Activated T-cell treated with anti-CD3 and anti-CD28 coated beads, Interleukin-2, amount 50 U/mL, for 4 hours (primary cell): ENCODE measurements at regions not wholly inside any gene's neighbourhood (a gene's known extent, or its start where the extent isn't known, plus 50 kb on each side); places are given as distances from the start of the nearest gene placed in this dataset.
A peak's percentile ranks its signal among the peaks of the same experiment; 100 is the strongest.

Experiments
- ATAC-seq, 2 donors: fragments of 200-7000 bp; cut with Tn5 transposase; one replicate each; pipeline ENCODE4 v1.10.0; 2021
- DNase-seq: peaks from one replicate; pipeline ENCODE4 v3.0.0-alpha.2; 2020
- H3K27me3 Mint-ChIP-seq: one replicate; pipeline ENCODE4 v1.8.0; 2021; ENCODE audit warnings: low read depth, mixed read lengths
- H3K36me3 Mint-ChIP-seq: one replicate; pipeline ENCODE4 v1.8.0; 2022; ENCODE audit warnings: mixed read lengths; ENCODE audit not compliant: insufficient read depth
- H3K4me1 Mint-ChIP-seq: one replicate; pipeline ENCODE4 v1.8.0; 2021; ENCODE audit warnings: low read depth, mixed read lengths
- H3K4me3 Mint-ChIP-seq: one replicate; pipeline ENCODE4 v1.8.0; 2021; ENCODE audit warnings: mild to moderate bottlenecking, moderate library complexity, mixed read lengths
- H3K9me3 Mint-ChIP-seq: one replicate; pipeline ENCODE4 v1.8.0; 2021; ENCODE audit warnings: mixed read lengths

- peak in 1 of 2 donors; percentile 36 for ATAC-seq
- H3K4me1 Mint-ChIP-seq = peaks cover 10% of the 10 kb centered on the region
- H3K4me3 Mint-ChIP-seq = no peak overlapping the region
- no peaks in the 10 kb centered on the region for H3K36me3 Mint-ChIP-seq
- H3K27me3 Mint-ChIP-seq = peaks cover 37% of the 10 kb centered on the region
- H3K9me3 Mint-ChIP-seq = no peaks in the 10 kb centered on the region
- DNase-seq = no peak
Observed at GRCh38 chr3:194205675-194206133, 69.8 kb downstream of the HES1 start.

GRCh38 chr3:194206320-194206719 is 70.4 kb downstream of the HES1 start:
- peaks cover 37% of the 10 kb centered on the region for H3K27me3 Mint-ChIP-seq
- no peaks in the 10 kb centered on the region for H3K9me3 Mint-ChIP-seq
- ATAC-seq (no peak), DNase-seq (no peak)
- H3K36me3 Mint-ChIP-seq = no peaks in the 10 kb centered on the region
- no peak overlapping the region for H3K4me3 Mint-ChIP-seq
- peaks cover 10% of the 10 kb centered on the region for H3K4me1 Mint-ChIP-seq

- no peak overlapping the region for H3K4me3 Mint-ChIP-seq
- no peak for DNase-seq
- H3K36me3 Mint-ChIP-seq = no peaks in the 10 kb centered on the region
- H3K4me1 Mint-ChIP-seq = peaks cover 6% of the 10 kb centered on the region
- no peaks in the 10 kb centered on the region for H3K9me3 Mint-ChIP-seq
- peaks cover 24% of the 10 kb centered on the region for H3K27me3 Mint-ChIP-seq
- no peak for ATAC-seq
Observed at GRCh38 chr3:194208709-194209108, 72.8 kb downstream of the HES1 start.

GRCh38 chr3:194212161-194212844 is 76.4 kb downstream of the HES1 start:
- Mint-ChIP-seq H3K4me3 (no peak overlapping the region), H3K27me3 (peaks cover 4% of the 10 kb centered on the region)

GRCh38 chr3:194212845-194213331 is 76.9 kb downstream of the HES1 start:
- Mint-ChIP-seq H3K9me3 (no peaks in the 10 kb centered on the region), H3K4me3 (no peak overlapping the region), H3K36me3 (no peaks in the 10 kb centered on the region)

More at GRCh38 chr3:194212161-194212844, 76.4 kb downstream of the HES1 start:
- DNase-seq (no peak), ATAC-seq (no peak)
- Mint-ChIP-seq H3K9me3 (no peaks in the 10 kb centered on the region), H3K4me1 (no peaks in the 10 kb centered on the region), H3K36me3 (no peaks in the 10 kb centered on the region)

GRCh38 chr3:194215392-194215791 is 79.4 kb downstream of the HES1 start:
- Mint-ChIP-seq H3K4me3 (no peak overlapping the region), H3K27me3 (peaks cover 14% of the 10 kb centered on the region), H3K36me3 (no peaks in the 10 kb centered on the region), H3K9me3 (no peaks in the 10 kb centered on the region), H3K4me1 (no peaks in the 10 kb centered on the region)
- ATAC-seq (no peak), DNase-seq (no peak)

More at GRCh38 chr3:194212845-194213331, 76.9 kb downstream of the HES1 start:
- no peaks in the 10 kb centered on the region for H3K4me1 Mint-ChIP-seq
- no peak for ATAC-seq
- peaks cover 4% of the 10 kb centered on the region for H3K27me3 Mint-ChIP-seq
- no peak for DNase-seq

GRCh38 chr3:194218646-194219453 is 82.9 kb downstream of the HES1 start:
- DNase-seq (no peak), ATAC-seq (no peak)
- Mint-ChIP-seq H3K4me3 (no peak overlapping the region), H3K4me1 (no peaks in the 10 kb centered on the region), H3K9me3 (no peaks in the 10 kb centered on the region), H3K27me3 (peaks cover 19% of the 10 kb centered on the region), H3K36me3 (no peaks in the 10 kb centered on the region)

- Mint-ChIP-seq H3K9me3 (no peaks in the 10 kb centered on the region), H3K27me3 (peaks cover 26% of the 10 kb centered on the region), H3K36me3 (no peaks in the 10 kb centered on the region), H3K4me1 (peaks cover 4% of the 10 kb centered on the region), H3K4me3 (no peak overlapping the region)
- no peak for DNase-seq
- no peak for ATAC-seq
Observed at GRCh38 chr3:194219826-194220410, 84.0 kb downstream of the HES1 start.

- Mint-ChIP-seq H3K27me3 (peaks cover 30% of the 10 kb centered on the region), H3K4me3 (no peak overlapping the region), H3K9me3 (no peaks in the 10 kb centered on the region), H3K4me1 (peaks cover 4% of the 10 kb centered on the region), H3K36me3 (no peaks in the 10 kb centered on the region)
- no peak for DNase-seq
- no peak for ATAC-seq
Observed at GRCh38 chr3:194220901-194221326, 85.0 kb downstream of the HES1 start.

GRCh38 chr3:194221336-194221735 is 85.4 kb downstream of the HES1 start:
- no peak overlapping the region for H3K4me3 Mint-ChIP-seq
- peaks cover 4% of the 10 kb centered on the region for H3K4me1 Mint-ChIP-seq
- peaks cover 34% of the 10 kb centered on the region for H3K27me3 Mint-ChIP-seq
- ATAC-seq = no peak
- H3K36me3 Mint-ChIP-seq = no peaks in the 10 kb centered on the region
- DNase-seq = no peak
- no peaks in the 10 kb centered on the region for H3K9me3 Mint-ChIP-seq

GRCh38 chr3:194223951-194224350 is 88.0 kb downstream of the HES1 start:
- no peaks in the 10 kb centered on the region for H3K9me3 Mint-ChIP-seq

GRCh38 chr3:194224471-194225417 is 88.8 kb downstream of the HES1 start:
- DNase-seq (no peak), ATAC-seq (no peak)
- Mint-ChIP-seq H3K9me3 (no peaks in the 10 kb centered on the region), H3K27me3 (peaks cover 27% of the 10 kb centered on the region), H3K36me3 (no peaks in the 10 kb centered on the region), H3K4me3 (no peak overlapping the region), H3K4me1 (peaks cover 4% of the 10 kb centered on the region)

More at GRCh38 chr3:194223951-194224350, 88.0 kb downstream of the HES1 start:
- no peak for DNase-seq
- H3K4me1 Mint-ChIP-seq = peaks cover 4% of the 10 kb centered on the region
- H3K36me3 Mint-ChIP-seq = no peaks in the 10 kb centered on the region
- H3K4me3 Mint-ChIP-seq = no peak overlapping the region
- H3K27me3 Mint-ChIP-seq = peaks cover 31% of the 10 kb centered on the region
- ATAC-seq = no peak

GRCh38 chr3:194225418-194225812 is 89.5 kb downstream of the HES1 start:
- H3K4me3 Mint-ChIP-seq = no peak overlapping the region
- DNase-seq = no peak
- no peaks in the 10 kb centered on the region for H3K36me3 Mint-ChIP-seq
- no peaks in the 10 kb centered on the region for H3K9me3 Mint-ChIP-seq
- ATAC-seq = no peak
- peaks cover 23% of the 10 kb centered on the region for H3K27me3 Mint-ChIP-seq
- H3K4me1 Mint-ChIP-seq = peaks cover 4% of the 10 kb centered on the region
